Neural cell (in vitro differentiated cells): ENCODE measurements at regions not wholly inside any gene's neighbourhood (a gene's known extent, or its start where the extent isn't known, plus 50 kb on each side); places are given as distances from the start of the nearest gene placed in this dataset.

Experiments used
- H2AFZ ChIP-seq: fragments of 200-600, 300-800 bp; sonication (generic), shearing (Covaris generic); 2 replicates; pipeline ENCODE4 v1.6.0; 2014; ENCODE audit warnings: low read depth, mild to moderate bottlenecking, antibody characterized with exemption, low read length, moderate library complexity
- H3F3A ChIP-seq: fragments of 200-600 bp; shearing (Covaris generic); 2 replicates; pipeline ENCODE4 v1.6.1; 2016; ENCODE audit warnings: mild to moderate bottlenecking, moderate library complexity, mixed read lengths, antibody characterized with exemption, low read length; ENCODE audit not compliant: insufficient read depth, poor library complexity, severe bottlenecking
- H3K27ac ChIP-seq: fragments of 200-600, 300-800 bp; sonication (generic), shearing (Covaris generic); 2 replicates; pipeline ENCODE4 v1.5.1; 2014; ENCODE audit warnings: mild to moderate bottlenecking, low read length, moderate library complexity
- H3K27me3 ChIP-seq: fragments of 300-800, 200-600 bp; sonication (generic), shearing (Covaris generic); 2 replicates; pipeline ENCODE4 v1.6.0; 2014; ENCODE audit warnings: mild to moderate bottlenecking, low read depth, low read length, moderate library complexity; ENCODE audit not compliant: insufficient read depth
- H3K36me3 ChIP-seq: fragments of 300-800, 200-600 bp; sonication (generic), shearing (Covaris generic); 2 replicates; pipeline ENCODE4 v1.5.1; 2014; ENCODE audit warnings: mild to moderate bottlenecking, antibody characterized with exemption, low read length, moderate library complexity; ENCODE audit not compliant: insufficient read depth
- H3K4me2 ChIP-seq: fragments of 300-800, 200-600 bp; sonication (generic), shearing (Covaris generic); 2 replicates; pipeline ENCODE4 v1.6.0; 2014; ENCODE audit warnings: mild to moderate bottlenecking, low read length
- H3K4me3 ChIP-seq: fragments of 300-800, 200-600 bp; sonication (generic), shearing (Covaris generic); 2 replicates; pipeline ENCODE4 v1.5.1; 2014; ENCODE audit warnings: mild to moderate bottlenecking, low read length, moderate library complexity
- H3K79me2 ChIP-seq: fragments of 200-600 bp; shearing (Covaris generic); replicated peaks from 2 replicates; pipeline ENCODE4 v1.6.0; 2014; ENCODE audit warnings: mild to moderate bottlenecking, low read length, moderate library complexity; ENCODE audit not compliant: insufficient read depth
- H3K9ac ChIP-seq: fragments of 300-800, 200-600 bp; sonication (generic), shearing (Covaris generic); 2 replicates; pipeline ENCODE4 v1.6.1; 2016; ENCODE audit warnings: mild to moderate bottlenecking, low read length, mixed read lengths
- H3K9me2 ChIP-seq: fragments of 200-600 bp; shearing (Covaris generic); 2 replicates; pipeline ENCODE4 v1.6.1; 2016; ENCODE audit warnings: mild to moderate bottlenecking, low read length, mixed read lengths; ENCODE audit not compliant: insufficient read depth
- H3K9me3 ChIP-seq: fragments of 200-600, 300-800 bp; sonication (generic), shearing (Covaris generic); 2 replicates; pipeline ENCODE4 v1.6.1; 2016; ENCODE audit warnings: mild to moderate bottlenecking, mixed run types, low read length, moderate library complexity, mixed read lengths
- H4K20me1 ChIP-seq: fragments of 200-600 bp; shearing (Covaris generic); 2 replicates; pipeline ENCODE4 v1.6.1; 2016; ENCODE audit warnings: mild to moderate bottlenecking, mixed run types; ENCODE audit not compliant: insufficient read depth
- EP300 ChIP-seq: fragments of 450-650 bp; conservative IDR thresholded peaks from 2 replicates; pipeline ENCODE4 v1.6.1; 2014; ENCODE audit warnings: antibody characterized with exemption, mild to moderate bottlenecking, moderate library complexity; ENCODE audit not compliant: poor library complexity, severe bottlenecking
- EZH2 ChIP-seq: fragments of 200-600, 300-800 bp; shearing (Covaris generic), sonication (generic); IDR thresholded peaks from 2 replicates; pipeline ENCODE4 v1.6.1; 2014; ENCODE audit warnings: antibody characterized with exemption, low read length, borderline replicate concordance, mild to moderate bottlenecking; ENCODE audit not compliant: insufficient read depth, poor library complexity, severe bottlenecking
- MXI1 ChIP-seq: fragments of 450-650 bp; conservative IDR thresholded peaks from 2 replicates; pipeline ENCODE4 v1.6.1; 2014; ENCODE audit warnings: antibody characterized with exemption, mild to moderate bottlenecking; ENCODE audit not compliant: poor library complexity, severe bottlenecking
- POLR2AphosphoS5 ChIP-seq: IDR thresholded peaks from 2 replicates; pipeline ENCODE4 v1.6.1; 2012
- RAD21 ChIP-seq: fragments of 450-650 bp; conservative IDR thresholded peaks from 2 replicates; pipeline ENCODE4 v1.6.1; 2014; ENCODE audit warnings: antibody characterized with exemption, mild to moderate bottlenecking, moderate library complexity
- SMC3 ChIP-seq: fragments of 450-650 bp; conservative IDR thresholded peaks from 2 replicates; pipeline ENCODE4 v1.6.1; 2014; ENCODE audit warnings: antibody characterized with exemption, mild to moderate bottlenecking, moderate library complexity; ENCODE audit not compliant: poor library complexity
- TAF1 ChIP-seq: IDR thresholded peaks from 2 replicates; pipeline ENCODE4 v1.6.1; 2012; ENCODE audit warnings: low read depth
- TF ChIP-seq, protein P1 (sequence below): fragments of 450-650 bp; IDR thresholded peaks from 2 replicates; pipeline ENCODE4 v1.5.1; 2014; ENCODE audit warnings: antibody characterized with exemption, mild to moderate bottlenecking, moderate library complexity; ENCODE audit not compliant: poor library complexity, severe bottlenecking
- TF ChIP-seq, protein P2 (sequence below): IDR thresholded peaks from 2 replicates; pipeline ENCODE4 v1.6.1; 2012; ENCODE audit warnings: borderline replicate concordance

DNA sequence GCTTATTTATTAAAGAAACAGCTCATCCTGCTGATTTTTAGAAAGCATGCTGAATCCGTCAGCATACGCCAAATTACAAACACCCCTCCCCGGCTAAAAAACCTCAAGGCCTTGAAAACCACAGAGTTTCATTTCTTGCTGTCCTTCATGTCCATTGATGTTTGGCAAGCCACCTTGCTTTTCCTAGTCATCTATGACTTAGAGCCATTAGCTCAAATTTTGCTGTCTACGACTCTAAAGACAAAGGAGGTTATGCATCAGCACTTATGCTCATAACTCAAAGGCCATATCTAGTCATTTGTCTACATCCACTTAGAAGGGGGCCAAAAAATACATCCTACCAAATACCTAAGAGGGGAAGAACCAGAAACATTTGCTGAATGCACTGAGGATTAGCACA, 925.1 kb downstream of the PCDH7 start:
- Histone ChIP-seq H3K9me3 (no peaks in the 10 kb centered on the region), H3K27ac (no peak overlapping the region), H3K9me2 (no peaks in the 10 kb centered on the region), H3F3A (no peaks in the 10 kb centered on the region), H3K4me3 (no peak overlapping the region), H3K27me3 (no peaks in the 10 kb centered on the region), H3K36me3 (no peaks in the 10 kb centered on the region), H4K20me1 (no peaks in the 10 kb centered on the region), H3K79me2 (no peaks in the 10 kb centered on the region), H3K4me2 (no peak overlapping the region), H2AFZ (no peak overlapping the region), H3K9ac (no peak overlapping the region)
- TF ChIP-seq POLR2AphosphoS5 (no peak), MXI1 (no peak)
- TF ChIP-seq, protein P1, sequence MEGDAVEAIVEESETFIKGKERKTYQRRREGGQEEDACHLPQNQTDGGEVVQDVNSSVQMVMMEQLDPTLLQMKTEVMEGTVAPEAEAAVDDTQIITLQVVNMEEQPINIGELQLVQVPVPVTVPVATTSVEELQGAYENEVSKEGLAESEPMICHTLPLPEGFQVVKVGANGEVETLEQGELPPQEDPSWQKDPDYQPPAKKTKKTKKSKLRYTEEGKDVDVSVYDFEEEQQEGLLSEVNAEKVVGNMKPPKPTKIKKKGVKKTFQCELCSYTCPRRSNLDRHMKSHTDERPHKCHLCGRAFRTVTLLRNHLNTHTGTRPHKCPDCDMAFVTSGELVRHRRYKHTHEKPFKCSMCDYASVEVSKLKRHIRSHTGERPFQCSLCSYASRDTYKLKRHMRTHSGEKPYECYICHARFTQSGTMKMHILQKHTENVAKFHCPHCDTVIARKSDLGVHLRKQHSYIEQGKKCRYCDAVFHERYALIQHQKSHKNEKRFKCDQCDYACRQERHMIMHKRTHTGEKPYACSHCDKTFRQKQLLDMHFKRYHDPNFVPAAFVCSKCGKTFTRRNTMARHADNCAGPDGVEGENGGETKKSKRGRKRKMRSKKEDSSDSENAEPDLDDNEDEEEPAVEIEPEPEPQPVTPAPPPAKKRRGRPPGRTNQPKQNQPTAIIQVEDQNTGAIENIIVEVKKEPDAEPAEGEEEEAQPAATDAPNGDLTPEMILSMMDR, result no peak

GRCh38 chr4:31647786-31648185, 927.6 kb downstream of the PCDH7 start:
- Histone ChIP-seq H3F3A (no peaks in the 10 kb centered on the region), H3K27ac (no peak overlapping the region), H3K79me2 (no peaks in the 10 kb centered on the region), H2AFZ (no peak overlapping the region), H3K4me2 (no peak overlapping the region), H3K4me3 (no peak overlapping the region), H4K20me1 (no peaks in the 10 kb centered on the region), H3K9me3 (no peaks in the 10 kb centered on the region), H3K27me3 (no peaks in the 10 kb centered on the region), H3K36me3 (no peaks in the 10 kb centered on the region), H3K9me2 (no peaks in the 10 kb centered on the region), H3K9ac (no peak overlapping the region)
- TF ChIP-seq MXI1, result no peak
- no peak for TF ChIP-seq EP300
- TF ChIP-seq, protein P2, sequence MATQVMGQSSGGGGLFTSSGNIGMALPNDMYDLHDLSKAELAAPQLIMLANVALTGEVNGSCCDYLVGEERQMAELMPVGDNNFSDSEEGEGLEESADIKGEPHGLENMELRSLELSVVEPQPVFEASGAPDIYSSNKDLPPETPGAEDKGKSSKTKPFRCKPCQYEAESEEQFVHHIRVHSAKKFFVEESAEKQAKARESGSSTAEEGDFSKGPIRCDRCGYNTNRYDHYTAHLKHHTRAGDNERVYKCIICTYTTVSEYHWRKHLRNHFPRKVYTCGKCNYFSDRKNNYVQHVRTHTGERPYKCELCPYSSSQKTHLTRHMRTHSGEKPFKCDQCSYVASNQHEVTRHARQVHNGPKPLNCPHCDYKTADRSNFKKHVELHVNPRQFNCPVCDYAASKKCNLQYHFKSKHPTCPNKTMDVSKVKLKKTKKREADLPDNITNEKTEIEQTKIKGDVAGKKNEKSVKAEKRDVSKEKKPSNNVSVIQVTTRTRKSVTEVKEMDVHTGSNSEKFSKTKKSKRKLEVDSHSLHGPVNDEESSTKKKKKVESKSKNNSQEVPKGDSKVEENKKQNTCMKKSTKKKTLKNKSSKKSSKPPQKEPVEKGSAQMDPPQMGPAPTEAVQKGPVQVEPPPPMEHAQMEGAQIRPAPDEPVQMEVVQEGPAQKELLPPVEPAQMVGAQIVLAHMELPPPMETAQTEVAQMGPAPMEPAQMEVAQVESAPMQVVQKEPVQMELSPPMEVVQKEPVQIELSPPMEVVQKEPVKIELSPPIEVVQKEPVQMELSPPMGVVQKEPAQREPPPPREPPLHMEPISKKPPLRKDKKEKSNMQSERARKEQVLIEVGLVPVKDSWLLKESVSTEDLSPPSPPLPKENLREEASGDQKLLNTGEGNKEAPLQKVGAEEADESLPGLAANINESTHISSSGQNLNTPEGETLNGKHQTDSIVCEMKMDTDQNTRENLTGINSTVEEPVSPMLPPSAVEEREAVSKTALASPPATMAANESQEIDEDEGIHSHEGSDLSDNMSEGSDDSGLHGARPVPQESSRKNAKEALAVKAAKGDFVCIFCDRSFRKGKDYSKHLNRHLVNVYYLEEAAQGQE, result no peak
- TF ChIP-seq TAF1, result no peak
- TF ChIP-seq SMC3, result no peak

GRCh38 chr4:31649878-31650277, 929.7 kb downstream of the PCDH7 start:
- H3K4me3 ChIP-seq, result no peak overlapping the region
- H2AFZ ChIP-seq, result no peak overlapping the region
- H3K9ac ChIP-seq, result no peak overlapping the region
- no peaks in the 10 kb centered on the region for H4K20me1 ChIP-seq
- H3K4me2 ChIP-seq, result no peak overlapping the region
- H3F3A ChIP-seq, result no peaks in the 10 kb centered on the region
- no peaks in the 10 kb centered on the region for H3K79me2 ChIP-seq
- H3K9me2 ChIP-seq, result no peaks in the 10 kb centered on the region
- no peaks in the 10 kb centered on the region for H3K36me3 ChIP-seq
- H3K9me3 ChIP-seq, result no peaks in the 10 kb centered on the region
- H3K27me3 ChIP-seq, result no peaks in the 10 kb centered on the region
- H3K27ac ChIP-seq, result no peak overlapping the region
- TF ChIP-seq, protein P1, result no peak
- TF ChIP-seq, protein P2, result no peak
- TF ChIP-seq EP300 (no peak), MXI1 (no peak), RAD21 (no peak), EZH2 (no peak), TAF1 (no peak), POLR2AphosphoS5 (no peak), SMC3 (no peak)
